A549 (cell line): ENCODE measurements at regions not wholly inside any gene's neighbourhood (a gene's known extent, or its start where the extent isn't known, plus 50 kb on each side); places are given as distances from the start of the nearest gene placed in this dataset.

Experiments
- ATAC-seq, 2 experiments: fragments of 200-7000 bp in 1 of 2; fragments of >200 bp in 1 of 2; cut with Nextera tagmentation in 1 of 2; cut with Tn5 transposase in 1 of 2; 3 replicates each; pipeline versions ENCODE4 v1.8.0 to v1.9.1; 2018 to 2020; ENCODE audit warnings: mild to moderate bottlenecking in 1 of 2, moderate library complexity in 1 of 2
- CTCF ChIA-PET: fragments of 300-600 bp; sonication (Branson Sonifier 250); formaldehyde crosslinking; extraction: SDS; loops from one replicate; lab custom pipeline; 2021; ENCODE audit warnings: antibody characterized with exemption, inconsistent platforms; lab: Yijun Ruan, JAX
- POLR2A ChIA-PET: fragments of 350-600 bp; formaldehyde crosslinking; extraction: SDS; loops from one replicate; lab custom pipeline; 2021; ENCODE audit warnings: antibody characterized with exemption, inconsistent platforms; lab: Yijun Ruan, JAX
- DNase-seq, 2 experiments: peaks; one replicate each; pipeline versions ENCODE4 v3.0.0 to v3.0.0-alpha.2; 2011 to 2016; ENCODE audit warnings: low read depth in 1 of 2, low spot score in 1 of 2
- FAIRE-seq: peaks from 2 replicates; lab custom pipeline; 2011; peaks lifted over from hg19 to GRCh38; lab: Jason Lieb, UNC
- H3K27ac ChIP-seq, 2 experiments: fragments of >200 bp; sonication (Bioruptor Twin); formaldehyde crosslinking; 3 replicates each; pipeline ENCODE4 v1.5.1; 2016 to 2017
- H3K4me1 ChIP-seq: fragments of >200 bp; sonication (Bioruptor Twin); formaldehyde crosslinking; 3 replicates; pipeline ENCODE4 v1.6.1; 2016
- H3K4me2 ChIP-seq: fragments of >200 bp; sonication (Bioruptor Twin); formaldehyde crosslinking; 3 replicates; pipeline ENCODE4 v1.6.1; 2016
- H3K4me3 ChIP-seq: fragments of >200 bp; sonication (Bioruptor Twin); formaldehyde crosslinking; 3 replicates; pipeline ENCODE4 v1.5.1; 2016
- H3K9me3 ChIP-seq: fragments of >200 bp; sonication (Bioruptor Twin); formaldehyde crosslinking; 3 replicates; pipeline ENCODE4 v1.6.1; 2016
- BCL3 ChIP-seq: fragments of >200 bp; sonication (Bioruptor Twin); formaldehyde crosslinking; IDR thresholded peaks from 3 replicates; pipeline ENCODE4 v1.6.1; 2016
- CEBPB ChIP-seq, 2 experiments: fragments of >200 bp in 1 of 2; sonication (Bioruptor Twin) in 1 of 2; formaldehyde crosslinking in 1 of 2; IDR thresholded peaks; 2 replicates each; pipeline ENCODE4 v1.6.1; 2012 to 2016
- EP300 ChIP-seq, 2 experiments: fragments of >200 bp; sonication (Bioruptor Twin); formaldehyde crosslinking; IDR thresholded peaks; 2 replicates in 1 of 2; 3 replicates in 1 of 2; pipeline ENCODE4 v1.6.1; 2016 to 2017
- FOSB ChIP-seq: fragments of 250-450 bp; sonication (Bioruptor Pico); IDR thresholded peaks from 2 replicates; pipeline ENCODE4 v1.5.0; 2020; ENCODE audit warnings: mild to moderate bottlenecking, moderate library complexity
- FOSL2 ChIP-seq, 2 experiments: fragments of 450-650 bp in 1 of 2; fragments of >200 bp in 1 of 2; sonication (Bioruptor Twin) in 1 of 2; formaldehyde crosslinking; IDR thresholded peaks; 2 replicates each; pipeline versions ENCODE4 v1.5.0 to v1.6.1; 2016 to 2020; ENCODE audit warnings: mild to moderate bottlenecking in 1 of 2, moderate library complexity in 1 of 2
- GATA3 ChIP-seq: IDR thresholded peaks from 2 replicates; pipeline ENCODE4 v1.6.1; 2012; ENCODE audit warnings: borderline replicate concordance
- HES2 ChIP-seq: fragments of >200 bp; sonication (Bioruptor Twin); formaldehyde crosslinking; IDR thresholded peaks from 2 replicates; pipeline ENCODE4 v1.6.1; 2016
- HEYL ChIP-seq: fragments of 250-450 bp; sonication (Bioruptor Pico); IDR thresholded peaks from 2 replicates; pipeline ENCODE4 v1.8.0; 2021; ENCODE audit warnings: mild to moderate bottlenecking, moderate library complexity
- HMGXB4 ChIP-seq: fragments of 250-450 bp; sonication (Bioruptor Pico); IDR thresholded peaks from 2 replicates; pipeline ENCODE4 v1.5.0; 2021; ENCODE audit warnings: mild to moderate bottlenecking, moderate library complexity, borderline replicate concordance
- JUNB ChIP-seq: fragments of >200 bp; sonication (Bioruptor Twin); formaldehyde crosslinking; IDR thresholded peaks from 2 replicates; pipeline ENCODE4 v1.6.1; 2016
- KDM1A ChIP-seq: fragments of 200-600 bp; sonication (generic); IDR thresholded peaks from 2 replicates; pipeline ENCODE4 v1.6.1; 2016; ENCODE audit warnings: low read depth, mild to moderate bottlenecking
- REST ChIP-seq: fragments of 200-600 bp; sonication (generic); IDR thresholded peaks from 2 replicates; pipeline ENCODE4 v1.6.1; 2016; ENCODE audit warnings: antibody characterized with exemption, mild to moderate bottlenecking, moderate library complexity
- ZC3H11A ChIP-seq: fragments of 450-650 bp; IDR thresholded peaks from 2 replicates; pipeline ENCODE4 v1.6.1; 2014; ENCODE audit warnings: antibody characterized with exemption, mild to moderate bottlenecking
- ZFP36 ChIP-seq: fragments of 450-650 bp; IDR thresholded peaks from 2 replicates; pipeline ENCODE4 v1.6.1; 2014; ENCODE audit warnings: borderline replicate concordance; ENCODE audit not compliant: partially characterized antibody
- ZNF302 ChIP-seq: fragments of 250-450 bp; sonication (Bioruptor Pico); IDR thresholded peaks from 2 replicates; pipeline ENCODE4 v1.9.0; 2021; ENCODE audit warnings: inconsistent platforms, mild to moderate bottlenecking, moderate library complexity
- WGBS: methylation state at CpG from one replicate; pipeline ENCODE4 v1.1.6; 2017; ENCODE audit errors: missing lambda C conversion rate; 5-methylcytosine and 5-hydroxymethylcytosine counted together

GRCh38 chr6:837380-837779 lies 144.4 kb upstream of the EXOC2 start (continued):
- TF ChIP-seq KDM1A = no peak

- Histone ChIP-seq H3K9me3 (peaks cover 11% of the 10 kb centered on the region; the same call in 1 of the 3 replicates), H3K4me2 (peak overlapping the region; percentile 78), H3K4me1 (peaks cover 41% of the 10 kb centered on the region), H3K27ac (peak overlapping the region; percentile 78 to 84), H3K4me3 (no peak overlapping the region)
- ChIA-PET POLR2A (interaction anchor here (1.2 to 3.8 kb wide), 2 partner anchors 65 to 475 kb away, joined by 6 to 12 read pairs; partner anchors contain the start of gene FOXQ1), CTCF (interaction anchor here (2.6 kb wide), 1 partner anchor 38 kb away, joined by 14 read pairs; no protein-coding TSS in a partner anchor)
- 19% methylated on average over 2 of the region's 2 CpGs for WGBS
- ATAC-seq (peak; percentile 76 to 84), DNase-seq (peak; percentile 17 to 46), FAIRE-seq (no peak)
- TF ChIP-seq ZFP36 = peak; percentile 76
- TF ChIP-seq HMGXB4 (CRISPR knock-in tag) = no peak
- TF ChIP-seq GATA3 = 0 out of 2 replicates have a peak, but pooled peaks have one; percentile 5
Measured at GRCh38 chr6:836276-836853, 143.4 kb upstream of the EXOC2 start.

GRCh38 chr6:835476-836160 lies 142.7 kb upstream of the EXOC2 start:
- ChIA-PET POLR2A (interaction anchor here (1.1 to 3.8 kb wide), 3 partner anchors 66 to 476 kb away, joined by 3 to 12 read pairs (median 6); partner anchors contain the start of gene FOXQ1), CTCF (interaction anchor here (2.6 kb wide), 1 partner anchor 37 kb away, joined by 14 read pairs; no protein-coding TSS in a partner anchor)
- Histone ChIP-seq H3K9me3 (peaks cover 11% of the 10 kb centered on the region; the same call in 1 of the 3 replicates), H3K4me3 (no peak overlapping the region), H3K4me2 (peak overlapping the region; percentile 78), H3K4me1 (peaks cover 41% of the 10 kb centered on the region), H3K27ac (peak overlapping the region; percentile 78 to 84)
- no peak for FAIRE-seq
- peak; percentile 72 to 80; a peak in 5 of 6 replicates for ATAC-seq
- DNase-seq = peak; percentile 18 to 45
- WGBS = 36% methylated on average over 3 of the region's 3 CpGs
- TF ChIP-seq HES2 (no peak), FOSB (no peak), HEYL (CRISPR knock-in tag) (no peak), FOSL2 (IDR thresholded peaks at IDR 0.05) (peak; percentile 40; the same call in 1 of the 2 replicates), FOSL2 (CRISPR knock-in tag; IDR thresholded peaks at IDR 0.05) (peak; percentile 48; the same call in 1 of the 2 replicates)

GRCh38 chr6:834866-835265 lies 141.9 kb upstream of the EXOC2 start:
- ChIA-PET CTCF (interaction anchor here (2.6 kb wide), 1 partner anchor 37 kb away, joined by 14 read pairs; no protein-coding TSS in a partner anchor), POLR2A (interaction anchor here (1.1 to 3.8 kb wide), 2 partner anchors 67 to 72 kb away, joined by 3 to 12 read pairs; no protein-coding TSS in a partner anchor)
- ATAC-seq (no peak), FAIRE-seq (no peak), DNase-seq (no peak)
- WGBS = 30% methylated on average over 2 of the region's 2 CpGs
- H3K4me3 ChIP-seq = no peak overlapping the region
- H3K4me2 ChIP-seq = peak overlapping the region; percentile 78
- H3K27ac ChIP-seq = peak overlapping the region; percentile 78 to 84
- H3K9me3 ChIP-seq = peaks cover 4% of the 10 kb centered on the region; the same call in 1 of the 3 replicates
- H3K4me1 ChIP-seq = peaks cover 41% of the 10 kb centered on the region
- TF ChIP-seq FOSL2 (IDR thresholded peaks at IDR 0.05) (0 out of 2 replicates have a peak, but pooled peaks have one; percentile 16), FOSL2 (CRISPR knock-in tag; IDR thresholded peaks at IDR 0.05) (no peak), BCL3 (0 out of 3 replicates have a peak, but pooled peaks have one; percentile 11), HES2 (0 out of 2 replicates have a peak, but pooled peaks have one; percentile 47), ZC3H11A (no peak), JUNB (peak; percentile 66; the same call in 1 of the 2 replicates), ZNF302 (CRISPR knock-in tag) (no peak), REST (no peak), CEBPB (IDR thresholded peaks at IDR 0.05) (peak; percentile 18 to 71; a peak in 2 of 4 replicates), ZFP36 (no peak), EP300 (IDR thresholded peaks at IDR 0.05) (peak; percentile 51 to 74; a peak in 3 of 5 replicates)
